IMR-90 (cell line): ENCODE measurements at regions not wholly inside any gene's neighbourhood (a gene's known extent, or its start where the extent isn't known, plus 50 kb on each side); places are given as distances from the start of the nearest gene placed in this dataset.

Source experiments
- ATAC-seq: fragments of 200-7000 bp; cut with Tn5 transposase; 2 replicates; pipeline ENCODE4 v1.9.1; 2020; ENCODE audit warnings: low read depth, mild to moderate bottlenecking, moderate library complexity
- BruUV-seq: library from RNA; stranded (reverse); fragments of 400-500 nt; replicated peaks from 2 replicates; lab custom pipeline; 2021; lab: Mats Ljungman, UMichigan
- CTCF ChIA-PET: fragments of 300-600 bp; formaldehyde crosslinking; extraction: SDS; loops from one replicate; lab custom pipeline; 2021; ENCODE audit warnings: antibody characterized with exemption; lab: Yijun Ruan, JAX
- POLR2A ChIA-PET: fragments of 300-600 bp; sonication (Branson Sonifier 250); formaldehyde crosslinking; loops from one replicate; lab custom pipeline; 2022; ENCODE audit warnings: antibody characterized with exemption; ENCODE audit not compliant: unreplicated experiment; lab: Charles Lee
- DNase-seq: peaks from one replicate; pipeline ENCODE4 v3.0.0; 2013
- H2AFZ ChIP-seq: replicated peaks from 2 replicates; pipeline ENCODE3; 2013; ENCODE audit warnings: low read length, mild to moderate bottlenecking; ENCODE audit not compliant: poor library complexity
- H2AK5ac ChIP-seq: 2 replicates; pipeline ENCODE4 v1.6.1; 2013; ENCODE audit warnings: low read depth, low read length, inconsistent platforms
- H2AK9ac ChIP-seq: replicated peaks from 2 replicates; pipeline ENCODE3; 2013; ENCODE audit warnings: mild to moderate bottlenecking, low read depth, low read length, moderate library complexity; ENCODE audit not compliant: poor library complexity
- H2BK120ac ChIP-seq: 2 replicates; pipeline ENCODE4 v1.6.1; 2013; ENCODE audit warnings: low read depth, low read length, inconsistent platforms
- H2BK15ac ChIP-seq: 3 replicates; pipeline ENCODE4 v1.6.1; 2013; ENCODE audit warnings: low read depth, low read length, inconsistent platforms
- H2BK20ac ChIP-seq: 2 replicates; pipeline ENCODE4 v1.6.1; 2013; ENCODE audit warnings: low read depth, mild to moderate bottlenecking, inconsistent platforms, low read length, moderate library complexity
- H2BK5ac ChIP-seq: 2 replicates; pipeline ENCODE4 v1.6.1; 2013; ENCODE audit warnings: mild to moderate bottlenecking, low read depth, low read length, inconsistent platforms; ENCODE audit not compliant: poor library complexity, severe bottlenecking
- H3K14ac ChIP-seq: replicated peaks from 2 replicates; pipeline ENCODE4 v1.6.1; 2013; ENCODE audit warnings: low read depth, low read length, inconsistent platforms
- H3K18ac ChIP-seq: 2 replicates; pipeline ENCODE4 v1.6.1; 2013; ENCODE audit warnings: low read depth, low read length, control low read depth
- H3K23ac ChIP-seq: 2 replicates; pipeline ENCODE4 v1.6.1; 2013; ENCODE audit warnings: low read depth, low read length, inconsistent platforms
- H3K27ac ChIP-seq: 2 replicates; pipeline ENCODE4 v1.5.1; 2013; ENCODE audit warnings: mild to moderate bottlenecking, control low read depth, low read length; ENCODE audit not compliant: insufficient read depth
- H3K27me3 ChIP-seq: 2 replicates; pipeline ENCODE4 v1.6.1; 2013; ENCODE audit warnings: low read length; ENCODE audit not compliant: control insufficient read depth, insufficient read depth
- H3K36me3 ChIP-seq: 2 replicates; pipeline ENCODE4 v1.6.1; 2013; ENCODE audit warnings: low read length, mixed read lengths; ENCODE audit not compliant: control insufficient read depth, insufficient read depth
- H3K4ac ChIP-seq: 2 replicates; pipeline ENCODE4 v1.6.1; 2013; ENCODE audit warnings: low read depth, low read length, inconsistent platforms
- H3K4me1 ChIP-seq: 2 replicates; pipeline ENCODE4 v1.6.1; 2013; ENCODE audit warnings: low read length, mixed read lengths; ENCODE audit not compliant: control insufficient read depth, insufficient read depth
- H3K4me2 ChIP-seq: 2 replicates; pipeline ENCODE4 v1.6.1; 2013; ENCODE audit warnings: low read depth, mild to moderate bottlenecking, control low read depth, low read length, moderate library complexity
- H3K4me3 ChIP-seq: 2 replicates; pipeline ENCODE4 v1.5.1; 2013; ENCODE audit warnings: low read depth, mild to moderate bottlenecking, control low read depth, low read length, moderate library complexity; ENCODE audit not compliant: insufficient read depth
- H3K56ac ChIP-seq: 2 replicates; pipeline ENCODE4 v1.6.1; 2013; ENCODE audit warnings: low read length, inconsistent platforms; ENCODE audit not compliant: insufficient read depth; ENCODE audit errors: extremely low read depth
- H3K79me1 ChIP-seq, 2 experiments: 2 replicates each; pipeline ENCODE4 v1.6.1; 2013; ENCODE audit warnings: low read length in 2 of 2, inconsistent platforms in 1 of 2, low read depth in 1 of 2
- H3K9ac ChIP-seq: 2 replicates; pipeline ENCODE4 v1.6.1; 2013; ENCODE audit warnings: low read depth, low read length, control low read depth
- H3K9me1 ChIP-seq: 2 replicates; pipeline ENCODE4 v1.6.1; 2013; ENCODE audit warnings: low read length, inconsistent platforms; ENCODE audit not compliant: insufficient read depth
- H3K9me3 ChIP-seq: 2 replicates; pipeline ENCODE4 v1.6.1; 2013; ENCODE audit warnings: low read length; ENCODE audit not compliant: control insufficient read depth, insufficient read depth
- H4K20me1 ChIP-seq: 2 replicates; pipeline ENCODE4 v1.6.1; 2013; ENCODE audit warnings: low read length, inconsistent platforms; ENCODE audit not compliant: insufficient read depth
- H4K5ac ChIP-seq: 2 replicates; pipeline ENCODE4 v1.6.1; 2013; ENCODE audit warnings: mild to moderate bottlenecking, low read depth, low read length, control low read depth
- H4K8ac ChIP-seq, 2 experiments: 2 replicates each; pipeline ENCODE4 v1.6.1; 2013; ENCODE audit warnings: low read depth in 2 of 2, low read length in 2 of 2, control low read depth in 1 of 2, inconsistent platforms in 1 of 2
- H4K91ac ChIP-seq: 2 replicates; pipeline ENCODE4 v1.6.1; 2013; ENCODE audit warnings: low read depth, low read length, inconsistent platforms; ENCODE audit not compliant: insufficient read depth
- BHLHE40 ChIP-seq: fragments of 150-350 bp; IDR thresholded peaks from 2 replicates; pipeline ENCODE4 v1.6.1; 2016; ENCODE audit warnings: mild to moderate bottlenecking, low read depth, low read length
- CEBPB ChIP-seq: IDR thresholded peaks from 2 replicates; pipeline ENCODE4 v1.6.1; 2012; ENCODE audit warnings: low read depth, low read length, improper control_type of control experiment
- CHD1 ChIP-seq: IDR thresholded peaks from 2 replicates; pipeline ENCODE4 v1.6.1; 2012; ENCODE audit warnings: low read depth, low read length, improper control_type of control experiment
- CTCF ChIP-seq: conservative IDR thresholded peaks from 2 replicates; pipeline ENCODE4 v1.5.1; 2012; ENCODE audit warnings: mild to moderate bottlenecking, low read depth, low read length, improper control_type of control experiment
- ELK1 ChIP-seq: fragments of 150-350 bp; IDR thresholded peaks from 2 replicates; pipeline ENCODE4 v1.6.1; 2016; ENCODE audit warnings: low read depth, mild to moderate bottlenecking, low read length, moderate library complexity, borderline replicate concordance
- MAFK ChIP-seq: IDR thresholded peaks from 2 replicates; pipeline ENCODE4 v1.6.1; 2012; ENCODE audit warnings: low read depth, low read length, improper control_type of control experiment
- MAZ ChIP-seq: IDR thresholded peaks from 2 replicates; pipeline ENCODE4 v1.6.1; 2012; ENCODE audit warnings: low read depth, mild to moderate bottlenecking, low read length, improper control_type of control experiment, moderate library complexity, borderline replicate concordance
- POLR2A ChIP-seq: IDR thresholded peaks from 2 replicates; pipeline ENCODE4 v1.6.1; 2012; ENCODE audit warnings: mild to moderate bottlenecking, low read depth, low read length
- RAD21 ChIP-seq: IDR thresholded peaks from 2 replicates; pipeline ENCODE4 v1.6.1; 2012; ENCODE audit warnings: low read length, improper control_type of control experiment
- RCOR1 ChIP-seq: IDR thresholded peaks from 2 replicates; pipeline ENCODE4 v1.6.1; 2012; ENCODE audit warnings: mild to moderate bottlenecking, low read length, improper control_type of control experiment; ENCODE audit not compliant: insufficient replicate concordance
- RFX5 ChIP-seq: IDR thresholded peaks from 2 replicates; pipeline ENCODE4 v1.8.0; 2012; ENCODE audit warnings: low read depth, mild to moderate bottlenecking, low read length, moderate library complexity
- SMC3 ChIP-seq: fragments of 150-350 bp; IDR thresholded peaks from 2 replicates; pipeline ENCODE4 v1.6.1; 2016; ENCODE audit warnings: low read depth, mild to moderate bottlenecking, antibody characterized with exemption, low read length, moderate library complexity
- USF2 ChIP-seq: fragments of 150-350 bp; IDR thresholded peaks from 2 replicates; pipeline ENCODE4 v1.6.1; 2017; ENCODE audit warnings: mild to moderate bottlenecking, antibody characterized with exemption, low read length, low read depth
- WGBS, 2 experiments: methylation state at CpG; one replicate each; pipeline versions ENCODE4 v1.1.5 to v1.1.7; 2013; ENCODE audit warnings: missing lambda C conversion rate in 2 of 2; ENCODE audit not compliant: insufficient read length in 1 of 2; ENCODE audit errors: extremely low coverage in 2 of 2; 5-methylcytosine and 5-hydroxymethylcytosine counted together
- dilution Hi-C: fragments of 300-500 bp; cut with HindIII; formaldehyde crosslinking; loops from one replicate; pipeline ENCODE4 v1.14.3; 2018; ENCODE audit warnings: low sequenced_read_pairs; ENCODE audit not compliant: unreplicated experiment
- in situ Hi-C: fragments of 300-500 bp; cut with MboI; formaldehyde crosslinking; loops from 3 replicates; pipeline ENCODE4 v1.14.3; 2019; ENCODE audit warnings: low sequenced_read_pairs, inconsistent platforms, mixed read lengths
- intact Hi-C: fragments of 100-400 bp; cut with micrococcal nuclease; formaldehyde crosslinking; loops from 2 replicates; pipeline ENCODE4 v1.10.0; 2022

- in situ Hi-C loops (no loop called here), intact Hi-C loops (no loop called here), dilution Hi-C loops (no loop called here)
- no peak overlapping the region for H2BK20ac ChIP-seq
- no peaks in the 10 kb centered on the region for H3K9me1 ChIP-seq
- H3K56ac ChIP-seq: no peak overlapping the region
- H3K27me3 ChIP-seq: peaks cover 3% of the 10 kb centered on the region; the same call in 1 of the 2 replicates
- no peak for TF ChIP-seq CHD1
- TF ChIP-seq CTCF: no peak
- no peak for TF ChIP-seq POLR2A
- TF ChIP-seq CEBPB: no peak
- TF ChIP-seq RAD21: no peak
- no peak for TF ChIP-seq SMC3
- TF ChIP-seq MAZ: no peak
- no peak for TF ChIP-seq BHLHE40
- TF ChIP-seq RFX5: no peak
- TF ChIP-seq USF2: no peak
- no peak for TF ChIP-seq RCOR1
- TF ChIP-seq MAFK: no peak
- TF ChIP-seq ELK1: no peak
- H3K9me3 ChIP-seq: no peaks in the 10 kb centered on the region
- ATAC-seq (no peak), DNase-seq (no peak)
- BruUV-seq: no TSS peak
- no peak overlapping the region for H4K8ac ChIP-seq
- H2AK5ac ChIP-seq: no peak overlapping the region
- H4K20me1 ChIP-seq: no peaks in the 10 kb centered on the region
- H4K91ac ChIP-seq: no peak overlapping the region
- no peaks in the 10 kb centered on the region for H3K4me1 ChIP-seq
- H3K79me1 ChIP-seq: no peaks in the 10 kb centered on the region
- H2BK5ac ChIP-seq: no peak overlapping the region
- CTCF ChIA-PET: no interaction called here
- no peak overlapping the region for H3K4ac ChIP-seq
- peak overlapping the region; percentile 39 for H2AFZ ChIP-seq
- POLR2A ChIA-PET: no interaction called here
- no peak overlapping the region for H3K4me3 ChIP-seq
- no peak overlapping the region for H3K18ac ChIP-seq
- WGBS, 2 experiments: no CpG with 5 or more reads among the region's 4 CpGs
- H2BK120ac ChIP-seq: no peak overlapping the region
- H2AK9ac ChIP-seq: no peak overlapping the region
- no peak overlapping the region for H3K9ac ChIP-seq
- no peaks in the 10 kb centered on the region for H3K36me3 ChIP-seq
- H3K14ac ChIP-seq: no peak overlapping the region
- H4K5ac ChIP-seq: no peak overlapping the region
- no peak overlapping the region for H3K4me2 ChIP-seq
- H3K23ac ChIP-seq: no peak overlapping the region
- H2BK15ac ChIP-seq: no peak overlapping the region
- no peak overlapping the region for H3K27ac ChIP-seq
These were observed 145.3 kb downstream of the SLC4A3 start for GRCh38 chr2:219772697-219773096.
